ENCODE measurements at regions not wholly inside any gene's neighbourhood (a gene's known extent, or its start where the extent isn't known, plus 50 kb on each side); places are given as distances from the start of the nearest gene placed in this dataset.

DNA sequence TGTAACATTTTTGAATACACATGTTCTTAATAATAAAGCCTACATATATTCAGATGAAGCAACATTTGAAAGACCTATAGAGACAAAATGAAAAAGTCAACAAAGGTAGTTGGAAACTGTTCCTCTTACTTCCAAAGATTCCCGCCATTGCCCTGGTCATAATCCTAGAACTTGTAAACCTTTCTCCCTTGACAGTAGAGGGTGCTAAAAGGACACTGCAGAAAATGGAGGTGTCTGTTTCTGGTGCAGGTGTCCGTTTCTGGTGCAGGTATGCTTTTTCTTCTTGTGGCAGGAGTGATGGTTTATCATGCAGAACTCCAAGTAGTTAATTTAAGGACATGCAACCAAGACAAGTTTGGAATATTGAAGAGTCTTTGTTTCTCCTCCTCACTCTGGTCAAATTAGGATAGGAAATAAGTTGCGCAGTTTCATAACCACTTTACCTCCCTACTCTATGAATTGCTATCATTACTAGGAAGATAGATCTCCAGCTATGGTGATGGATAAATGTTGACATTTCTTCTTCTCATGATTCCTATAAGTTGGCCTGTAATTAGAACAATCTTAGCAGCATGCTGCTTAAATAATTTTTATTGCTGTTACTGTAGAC, 56.0 kb upstream of the FAM174A start:
- Histone ChIP-seq H3K36me3 (replicated peaks; ENCODE audit: insufficient read depth, low read length) (no peaks in the 10 kb centered on the region), H3K4me1 (ENCODE audit: low read length) (no peaks in the 10 kb centered on the region), H3K9me2 (replicated peaks; ENCODE audit: insufficient read depth, low read length) (no peaks in the 10 kb centered on the region), H3K27me3 (replicated peaks; ENCODE audit: insufficient read depth, low read length) (no peaks in the 10 kb centered on the region), H3K79me2 (ENCODE audit: low read length) (no peaks in the 10 kb centered on the region), H3K27ac (ENCODE audit: low read length) (no peak overlapping the region), H2AFZ (ENCODE audit: low read length) (no peak overlapping the region), H3K4me2 (ENCODE audit: low read depth, low read length) (no peak overlapping the region), H3K9me3 (replicated peaks; ENCODE audit: insufficient read depth, low read length) (no peaks in the 10 kb centered on the region), H3K4me3 (ENCODE audit: low read length) (no peak overlapping the region), H3K9ac (ENCODE audit: low read length) (no peak overlapping the region), H3F3A (ENCODE audit: insufficient read depth, low read length) (no peaks in the 10 kb centered on the region), H4K20me1 (ENCODE audit: insufficient read depth, low read length) (no peaks in the 10 kb centered on the region)
- DNase-seq: peak; percentile 76
- TF ChIP-seq CTCF (IDR thresholded peaks at IDR 0.05; ENCODE audit: low read length) (peak; percentile 79), EZH2 (optimal IDR thresholded peaks at IDR 0.05; ENCODE audit: low read depth, low read length) (no peak), EZH2phosphoT487 (IDR thresholded peaks at IDR 0.05; ENCODE audit: low read length) (no peak)

- Histone ChIP-seq H3K27me3 (replicated peaks; ENCODE audit: insufficient read depth, low read length) (no peaks in the 10 kb centered on the region), H2AFZ (ENCODE audit: low read length) (no peak overlapping the region), H3K9ac (ENCODE audit: low read length) (no peak overlapping the region), H3K9me3 (replicated peaks; ENCODE audit: insufficient read depth, low read length) (no peaks in the 10 kb centered on the region), H3K4me3 (ENCODE audit: low read length) (no peak overlapping the region), H3K36me3 (replicated peaks; ENCODE audit: insufficient read depth, low read length) (no peaks in the 10 kb centered on the region), H3K4me1 (ENCODE audit: low read length) (0 out of 2 replicates have a peak, but pooled peaks cover 2% of the 10 kb centered on the region), H4K20me1 (ENCODE audit: insufficient read depth, low read length) (no peaks in the 10 kb centered on the region), H3K4me2 (ENCODE audit: low read depth, low read length) (no peak overlapping the region), H3K27ac (ENCODE audit: low read length) (no peak overlapping the region), H3F3A (ENCODE audit: insufficient read depth, low read length) (no peaks in the 10 kb centered on the region), H3K9me2 (replicated peaks; ENCODE audit: insufficient read depth, low read length) (no peaks in the 10 kb centered on the region), H3K79me2 (ENCODE audit: low read length) (no peaks in the 10 kb centered on the region)
- DNase-seq: no peak
- TF ChIP-seq CTCF (IDR thresholded peaks at IDR 0.05; ENCODE audit: low read length) (no peak), EZH2 (optimal IDR thresholded peaks at IDR 0.05; ENCODE audit: low read depth, low read length) (no peak)
Observed at GRCh38 chr5:100472091-100472490, 63.1 kb upstream of the FAM174A start.

GRCh38 chr5:100469767-100470166, 65.4 kb upstream of the FAM174A start:
- TF ChIP-seq EZH2phosphoT487 (IDR thresholded peaks at IDR 0.05; ENCODE audit: low read length) (no peak), EZH2 (optimal IDR thresholded peaks at IDR 0.05; ENCODE audit: low read depth, low read length) (no peak), CTCF (IDR thresholded peaks at IDR 0.05; ENCODE audit: low read length) (no peak)
- Histone ChIP-seq H3K9me3 (replicated peaks; ENCODE audit: insufficient read depth, low read length) (no peaks in the 10 kb centered on the region), H3K4me2 (ENCODE audit: low read depth, low read length) (no peak overlapping the region), H3K4me3 (ENCODE audit: low read length) (no peak overlapping the region), H3K4me1 (ENCODE audit: low read length) (0 out of 2 replicates have a peak, but pooled peaks cover 2% of the 10 kb centered on the region), H3K27ac (ENCODE audit: low read length) (no peak overlapping the region), H3K79me2 (ENCODE audit: low read length) (no peaks in the 10 kb centered on the region), H3K36me3 (replicated peaks; ENCODE audit: insufficient read depth, low read length) (no peaks in the 10 kb centered on the region), H3K27me3 (replicated peaks; ENCODE audit: insufficient read depth, low read length) (no peaks in the 10 kb centered on the region), H3F3A (ENCODE audit: insufficient read depth, low read length) (no peaks in the 10 kb centered on the region), H3K9me2 (replicated peaks; ENCODE audit: insufficient read depth, low read length) (no peaks in the 10 kb centered on the region), H4K20me1 (ENCODE audit: insufficient read depth, low read length) (no peaks in the 10 kb centered on the region), H3K9ac (ENCODE audit: low read length) (no peak overlapping the region), H2AFZ (ENCODE audit: low read length) (no peak overlapping the region)
- DNase-seq: no peak

Measured in MM.1S (cell line).